ENCODE measurements at regions not wholly inside any gene's neighbourhood (a gene's known extent, or its start where the extent isn't known, plus 50 kb on each side); places are given as distances from the start of the nearest gene placed in this dataset.
"Not testable (repeated sequence)": the region's sequence is repeated elsewhere in the genome, so short reads cannot be mapped to it uniquely, and the experiment has no call there.

- DNase-seq = peak; percentile 77
Measured at GRCh38 chr3:29153811-29154210, 127.1 kb upstream of the RBMS3 start.

- DNase-seq = no peak
Measured at GRCh38 chr3:29156086-29156715, 124.7 kb upstream of the RBMS3 start.

DNA sequence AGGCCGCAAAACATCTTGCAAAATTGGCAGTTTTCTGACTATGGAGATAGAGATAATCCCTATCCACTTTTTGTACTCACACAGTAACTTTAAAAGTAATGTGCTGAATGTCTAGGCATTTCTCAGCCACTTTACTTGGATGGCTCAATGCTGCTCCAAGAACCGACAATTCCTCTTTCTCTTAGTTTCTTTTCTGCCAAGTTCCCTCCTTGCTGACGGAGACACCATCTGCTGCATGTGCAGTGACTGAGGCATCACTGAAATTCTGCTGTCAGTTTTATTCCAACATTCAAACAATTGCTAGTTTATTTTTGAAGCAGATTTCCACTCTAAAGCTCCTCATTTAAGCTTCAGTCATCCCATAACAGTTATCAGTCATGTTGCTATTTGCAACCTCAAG, 116.0 kb upstream of the RBMS3 start:
- no peak for DNase-seq

GRCh38 chr3:29167180-29167579, 113.7 kb upstream of the RBMS3 start:
- no peak for DNase-seq

GRCh38 chr3:29168081-29168480, 112.8 kb upstream of the RBMS3 start:
- no peak for DNase-seq

- no peak for DNase-seq
Measured at GRCh38 chr3:29168696-29169095, 112.2 kb upstream of the RBMS3 start.

- no peak for DNase-seq
Measured at GRCh38 chr3:29169451-29169850, 111.4 kb upstream of the RBMS3 start.

GRCh38 chr3:29171043-29171990, 109.6 kb upstream of the RBMS3 start:
- no peak for DNase-seq

- no peak for DNase-seq
Measured at GRCh38 chr3:29176501-29176900, 104.4 kb upstream of the RBMS3 start.

GRCh38 chr3:29178809-29179793, 101.8 kb upstream of the RBMS3 start:
- DNase-seq = no peak

- no peak for DNase-seq
Measured at GRCh38 chr3:29181149-29181780, 99.6 kb upstream of the RBMS3 start.

- no peak for DNase-seq
Measured at GRCh38 chr3:29181872-29182271, 99.0 kb upstream of the RBMS3 start.

DNA sequence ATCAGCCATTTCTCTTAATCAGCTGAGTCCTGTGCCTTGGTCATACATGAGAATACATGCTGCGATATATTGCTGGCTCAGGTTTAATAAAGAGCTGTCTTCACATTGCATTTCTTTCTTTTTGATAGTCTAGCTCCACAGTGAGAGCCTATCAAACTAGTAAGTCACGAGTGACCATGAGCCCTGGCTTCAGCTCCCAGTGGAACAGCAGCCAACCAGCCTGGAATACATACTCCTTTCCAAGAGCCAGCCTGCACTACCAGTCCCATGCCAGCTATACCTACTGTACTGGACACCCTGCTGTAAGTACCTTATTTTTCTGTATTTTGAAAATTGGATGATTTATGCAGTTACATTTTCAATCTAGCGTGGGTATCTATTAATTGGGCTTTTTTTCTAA, 98.0 kb upstream of the RBMS3 start:
- not testable (repeated sequence) for DNase-seq

GRCh38 chr3:29183346-29184087, 97.4 kb upstream of the RBMS3 start:
- DNase-seq = no peak

- DNase-seq = no peak
Measured at GRCh38 chr3:29185706-29186105, 95.2 kb upstream of the RBMS3 start.

DNA sequence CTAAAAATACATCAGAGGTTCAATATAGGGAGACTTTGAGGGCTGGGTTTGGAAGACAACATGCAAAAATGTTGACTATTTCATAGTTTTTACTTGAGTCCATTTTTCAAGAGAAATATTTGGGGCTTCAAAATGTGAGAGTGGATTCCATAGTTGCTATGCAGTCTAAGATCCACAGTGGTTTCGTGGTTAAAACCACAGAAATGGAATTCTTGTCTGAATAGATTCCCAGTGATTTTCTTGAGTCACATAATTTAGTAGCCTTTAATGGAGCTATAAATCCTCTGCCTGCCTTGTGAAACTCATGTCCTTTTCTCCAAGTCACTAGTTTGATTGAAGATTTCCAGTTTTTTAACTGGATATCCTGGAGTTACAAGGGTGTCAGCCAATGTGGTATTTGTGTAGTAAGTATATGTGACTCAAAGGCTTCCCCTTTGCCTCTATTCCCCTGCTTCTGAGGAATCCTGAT, 94.7 kb upstream of the RBMS3 start:
- DNase-seq = no peak

- no peak for DNase-seq
Measured at GRCh38 chr3:29186982-29187725, 93.7 kb upstream of the RBMS3 start.

- DNase-seq = no peak
Measured at GRCh38 chr3:29189328-29189727, 91.5 kb upstream of the RBMS3 start.

DNA sequence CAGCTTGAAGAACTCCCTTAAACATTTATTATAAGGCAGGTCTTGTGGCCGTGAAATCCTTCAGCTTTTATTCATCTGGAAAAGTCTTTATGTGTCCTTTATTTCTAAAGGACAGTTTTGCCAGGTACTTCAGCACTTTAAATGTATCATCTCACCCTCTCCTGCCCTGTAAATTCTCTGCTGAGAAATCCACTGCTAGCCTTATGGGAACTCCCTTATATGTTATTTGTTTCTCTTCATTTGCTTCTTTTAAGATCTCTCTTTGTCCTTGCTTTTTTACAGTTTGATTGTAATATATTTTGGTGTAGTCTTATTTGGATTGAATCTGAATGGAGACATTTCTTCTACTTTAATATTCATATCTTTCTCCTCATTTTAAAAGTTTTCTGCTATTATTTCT, 86.7 kb upstream of the RBMS3 start:
- DNase-seq = no peak

DNA sequence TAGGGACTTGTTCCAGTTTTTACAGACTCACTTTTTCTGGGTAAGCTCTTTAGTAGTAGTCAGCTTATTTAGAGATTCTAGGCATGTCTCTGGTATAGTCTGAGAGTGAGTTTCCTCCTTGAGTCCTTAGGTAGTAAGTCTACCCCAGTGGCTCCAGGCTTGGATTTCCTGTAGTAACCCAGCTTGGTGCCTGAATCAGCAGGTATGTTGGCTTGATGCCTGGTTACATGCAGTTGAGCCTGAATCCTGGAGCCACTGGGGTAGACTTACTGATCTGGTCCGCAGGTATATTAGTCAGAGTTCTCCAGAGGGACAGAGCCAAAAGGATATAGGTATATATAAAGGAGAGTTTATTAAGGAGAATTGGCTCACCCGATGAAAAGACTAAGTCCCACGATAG, 85.8 kb upstream of the RBMS3 start:
- no peak for DNase-seq

DNA sequence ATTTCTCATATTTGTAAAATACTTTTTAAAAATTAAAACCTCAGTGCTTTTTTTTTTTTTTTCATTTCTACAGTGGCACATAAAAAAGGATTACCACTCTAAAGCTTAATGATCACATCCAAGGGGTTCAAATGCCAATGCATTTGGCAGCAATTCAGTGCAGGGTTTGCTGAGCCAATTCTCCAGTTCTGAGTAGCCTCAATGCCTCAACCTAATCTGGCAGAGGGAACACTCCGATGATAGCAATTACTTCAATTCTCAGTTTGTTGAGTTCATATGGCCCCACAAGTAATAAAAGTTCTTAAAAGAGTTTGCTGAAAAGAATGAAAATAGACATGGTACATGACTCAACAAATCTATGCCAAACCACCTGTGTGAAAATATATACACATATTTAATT, 79.3 kb upstream of the RBMS3 start:
- no peak for DNase-seq

Measured in GF-D8 (cell line).